SK-N-SH treated with all-trans-retinoic acid at 6 μM for 48 hours (cell line): ENCODE measurements at regions not wholly inside any gene's neighbourhood (a gene's known extent, or its start where the extent isn't known, plus 50 kb on each side); places are given as distances from the start of the nearest gene placed in this dataset.

ENCODE experiments used
- ARNTL ChIP-seq: fragments of 450-650 bp; formaldehyde crosslinking; IDR thresholded peaks from 2 replicates; pipeline ENCODE4 v1.5.0; 2020; ENCODE audit warnings: low read depth, mild to moderate bottlenecking, moderate library complexity, borderline replicate concordance
- BACH2 ChIP-seq: fragments of 250-450 bp; sonication (Bioruptor Pico); IDR thresholded peaks from 2 replicates; pipeline ENCODE4 v1.9.0; 2021; ENCODE audit warnings: mild to moderate bottlenecking, borderline replicate concordance
- CSDC2 ChIP-seq: fragments of 250-450 bp; sonication (Bioruptor Pico); IDR thresholded peaks from 2 replicates; pipeline ENCODE4 v1.5.0; 2020; ENCODE audit warnings: mild to moderate bottlenecking, moderate library complexity
- CSRNP3 ChIP-seq: fragments of 250-450 bp; sonication (Bioruptor Pico); IDR thresholded peaks from 2 replicates; pipeline ENCODE4 v1.5.1; 2021; ENCODE audit warnings: mild to moderate bottlenecking, moderate library complexity
- GLIS3 ChIP-seq: fragments of 250-450 bp; sonication (Bioruptor Pico); IDR thresholded peaks from 2 replicates; pipeline ENCODE4 v1.5.0; 2020; ENCODE audit warnings: mild to moderate bottlenecking, moderate library complexity
- PPARA ChIP-seq: fragments of 250-450 bp; sonication (Bioruptor Pico); IDR thresholded peaks from 2 replicates; pipeline ENCODE4 v1.5.0; 2020; ENCODE audit warnings: mild to moderate bottlenecking, borderline replicate concordance
- TCF4 ChIP-seq: fragments of 250-450 bp; sonication (Bioruptor Pico); IDR thresholded peaks from 2 replicates; pipeline ENCODE4 v1.8.0; 2021; ENCODE audit warnings: mild to moderate bottlenecking, moderate library complexity, borderline replicate concordance
- ZFP30 ChIP-seq: fragments of 450-650 bp; formaldehyde crosslinking; IDR thresholded peaks from 2 replicates; pipeline ENCODE4 v1.5.0; 2022; ENCODE audit warnings: mild to moderate bottlenecking, moderate library complexity
- ZNF565 ChIP-seq: fragments of 450-650 bp; formaldehyde crosslinking; conservative IDR thresholded peaks from 2 replicates; pipeline ENCODE4 v1.5.0; 2020; ENCODE audit warnings: low read depth, mild to moderate bottlenecking, moderate library complexity
- ZNF70 ChIP-seq: fragments of 450-650 bp; formaldehyde crosslinking; IDR thresholded peaks from 2 replicates; pipeline ENCODE4 v1.5.0; 2020; ENCODE audit warnings: mild to moderate bottlenecking, moderate library complexity
- TF ChIP-seq, protein P1 (sequence below): fragments of 250-450 bp; sonication (Bioruptor Pico); IDR thresholded peaks from 2 replicates; pipeline ENCODE4 v1.5.1; 2020; ENCODE audit warnings: low read depth, mild to moderate bottlenecking, moderate library complexity
- TF ChIP-seq, protein P2 (sequence below): fragments of 250-450 bp; sonication (Bioruptor Pico); IDR thresholded peaks from 2 replicates; pipeline ENCODE4 v1.8.0; 2021; ENCODE audit warnings: low read depth, mild to moderate bottlenecking, moderate library complexity, borderline replicate concordance

GRCh38 chr3:154898916-154899315 is 181.2 kb upstream of the MME start:
- no peak for TF ChIP-seq ZNF565 (CRISPR knock-in tag)
- TF ChIP-seq, protein P1, sequence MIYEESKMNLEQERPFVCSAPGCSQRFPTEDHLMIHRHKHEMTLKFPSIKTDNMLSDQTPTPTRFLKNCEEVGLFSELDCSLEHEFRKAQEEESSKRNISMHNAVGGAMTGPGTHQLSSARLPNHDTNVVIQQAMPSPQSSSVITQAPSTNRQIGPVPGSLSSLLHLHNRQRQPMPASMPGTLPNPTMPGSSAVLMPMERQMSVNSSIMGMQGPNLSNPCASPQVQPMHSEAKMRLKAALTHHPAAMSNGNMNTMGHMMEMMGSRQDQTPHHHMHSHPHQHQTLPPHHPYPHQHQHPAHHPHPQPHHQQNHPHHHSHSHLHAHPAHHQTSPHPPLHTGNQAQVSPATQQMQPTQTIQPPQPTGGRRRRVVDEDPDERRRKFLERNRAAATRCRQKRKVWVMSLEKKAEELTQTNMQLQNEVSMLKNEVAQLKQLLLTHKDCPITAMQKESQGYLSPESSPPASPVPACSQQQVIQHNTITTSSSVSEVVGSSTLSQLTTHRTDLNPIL (CRISPR knock-in tag) = no peak
- TF ChIP-seq ZFP30 (CRISPR knock-in tag) = no peak
- TF ChIP-seq, protein P2, sequence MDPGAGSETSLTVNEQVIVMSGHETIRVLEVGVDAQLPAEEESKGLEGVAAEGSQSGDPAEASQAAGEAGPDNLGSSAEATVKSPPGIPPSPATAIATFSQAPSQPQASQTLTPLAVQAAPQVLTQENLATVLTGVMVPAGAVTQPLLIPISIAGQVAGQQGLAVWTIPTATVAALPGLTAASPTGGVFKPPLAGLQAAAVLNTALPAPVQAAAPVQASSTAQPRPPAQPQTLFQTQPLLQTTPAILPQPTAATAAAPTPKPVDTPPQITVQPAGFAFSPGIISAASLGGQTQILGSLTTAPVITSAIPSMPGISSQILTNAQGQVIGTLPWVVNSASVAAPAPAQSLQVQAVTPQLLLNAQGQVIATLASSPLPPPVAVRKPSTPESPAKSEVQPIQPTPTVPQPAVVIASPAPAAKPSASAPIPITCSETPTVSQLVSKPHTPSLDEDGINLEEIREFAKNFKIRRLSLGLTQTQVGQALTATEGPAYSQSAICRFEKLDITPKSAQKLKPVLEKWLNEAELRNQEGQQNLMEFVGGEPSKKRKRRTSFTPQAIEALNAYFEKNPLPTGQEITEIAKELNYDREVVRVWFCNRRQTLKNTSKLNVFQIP (CRISPR knock-in tag) = no peak
- no peak for TF ChIP-seq CSRNP3 (CRISPR knock-in tag)
- no peak for TF ChIP-seq CSDC2 (CRISPR knock-in tag)
- TF ChIP-seq TCF4 = no peak
- no peak for TF ChIP-seq PPARA (CRISPR knock-in tag)
- no peak for TF ChIP-seq ARNTL (CRISPR knock-in tag)
- TF ChIP-seq ZNF70 (CRISPR knock-in tag) = no peak
- no peak for TF ChIP-seq GLIS3 (CRISPR knock-in tag)
- TF ChIP-seq BACH2 (CRISPR knock-in tag) = no peak
